Activated CD4-positive, alpha-beta T cell treated with anti-CD3 and anti-CD28 coated beads, Interleukin-2, amount 50 U/mL, for 16 hours (primary cell): ENCODE measurements at regions not wholly inside any gene's neighbourhood (a gene's known extent, or its start where the extent isn't known, plus 50 kb on each side); places are given as distances from the start of the nearest gene placed in this dataset.
"Not testable (repeated sequence)": the region's sequence is repeated elsewhere in the genome, so short reads cannot be mapped to it uniquely, and the experiment has no call there.

Experiments
- DNase-seq: peaks from one replicate; pipeline ENCODE4 v3.0.0-alpha.2; 2020

GRCh38 chr3:103512595-103512994 is 1077.8 kb downstream of the ZPLD1 start:
- no peak for DNase-seq

- DNase-seq, result no peak
Observed at GRCh38 chr3:103513003-103513402, 1078.2 kb downstream of the ZPLD1 start.

GRCh38 chr3:103515116-103515515 is 1080.3 kb downstream of the ZPLD1 start:
- DNase-seq, result no peak

GRCh38 chr3:103516950-103517349 is 1082.1 kb downstream of the ZPLD1 start:
- DNase-seq, result no peak

- not testable (repeated sequence) for DNase-seq
Observed at GRCh38 chr3:103531327-103531726, 1096.5 kb downstream of the ZPLD1 start.

GRCh38 chr3:103532986-103533385 is 1098.2 kb downstream of the ZPLD1 start:
- no peak for DNase-seq

GRCh38 chr3:103554451-103554850 is 1119.6 kb downstream of the ZPLD1 start:
- DNase-seq, result no peak

- not testable (repeated sequence) for DNase-seq
Observed at GRCh38 chr3:103564116-103564515, 1129.3 kb downstream of the ZPLD1 start.

- no peak for DNase-seq
Observed at GRCh38 chr3:103585809-103586208, 1151.0 kb downstream of the ZPLD1 start.

GRCh38 chr3:103589770-103590169 is 1155.0 kb downstream of the ZPLD1 start:
- DNase-seq, result no peak

GRCh38 chr3:103600844-103601243 is 1166.0 kb downstream of the ZPLD1 start:
- no peak for DNase-seq

GRCh38 chr3:103601666-103602065 is 1166.9 kb downstream of the ZPLD1 start:
- no peak for DNase-seq

- no peak for DNase-seq
Observed at GRCh38 chr3:103609472-103609871, 1174.7 kb downstream of the ZPLD1 start.

- DNase-seq, result no peak
Observed at GRCh38 chr3:103613397-103614156, 1178.8 kb downstream of the ZPLD1 start.

- DNase-seq, result no peak
Observed at GRCh38 chr3:103614719-103615118, 1179.9 kb downstream of the ZPLD1 start.

- no peak for DNase-seq
Observed at GRCh38 chr3:103617961-103618360, 1183.1 kb downstream of the ZPLD1 start.

GRCh38 chr3:103624271-103624670 is 1189.5 kb downstream of the ZPLD1 start:
- DNase-seq, result no peak

GRCh38 chr3:103629391-103629790 is 1194.6 kb downstream of the ZPLD1 start:
- DNase-seq, result no peak

- DNase-seq, result no peak
Observed at GRCh38 chr3:103644450-103644849, 1209.6 kb downstream of the ZPLD1 start.

- DNase-seq, result no peak
Observed at GRCh38 chr3:103653996-103654395, 1219.2 kb downstream of the ZPLD1 start.

GRCh38 chr3:103657756-103658155 is 1222.9 kb downstream of the ZPLD1 start:
- no peak for DNase-seq

GRCh38 chr3:103660810-103661209 is 1226.0 kb downstream of the ZPLD1 start:
- no peak for DNase-seq

- DNase-seq, result no peak
Observed at GRCh38 chr3:103662591-103662990, 1227.8 kb downstream of the ZPLD1 start.

- DNase-seq, result no peak
Observed at GRCh38 chr3:103672346-103672745, 1237.5 kb downstream of the ZPLD1 start.

GRCh38 chr3:103684904-103685303 is 1250.1 kb downstream of the ZPLD1 start:
- DNase-seq, result no peak
